Bronchial epithelial cell (primary cell): ENCODE measurements at regions not wholly inside any gene's neighbourhood (a gene's known extent, or its start where the extent isn't known, plus 50 kb on each side); places are given as distances from the start of the nearest gene placed in this dataset.
A peak's percentile ranks its signal among the peaks of the same experiment; 100 is the strongest.

Experiments
- DNase-seq: peaks from one replicate; pipeline ENCODE4 v3.0.0-alpha.2; 2010; ENCODE audit warnings: low read depth
- FAIRE-seq: peaks from 2 replicates; lab custom pipeline; 2011; peaks lifted over from hg19 to GRCh38; lab: Jason Lieb, UNC
- H3K27me3 ChIP-seq: 2 replicates; pipeline ENCODE4 v1.5.1; 2011; ENCODE audit warnings: low read length; ENCODE audit not compliant: control insufficient read depth, insufficient read depth
- H3K36me3 ChIP-seq: 2 replicates; pipeline ENCODE4 v1.5.1; 2011; ENCODE audit warnings: low read length; ENCODE audit not compliant: control insufficient read depth, insufficient read depth
- H3K4me3 ChIP-seq: 2 replicates; pipeline ENCODE4 v1.5.1; 2011; ENCODE audit warnings: mild to moderate bottlenecking, low read depth, low read length, control low read depth
- TF ChIP-seq, protein P1 (sequence below): IDR thresholded peaks from 2 replicates; pipeline ENCODE4 v1.5.1; 2011; ENCODE audit warnings: mild to moderate bottlenecking, moderate library complexity, low read length, control low read depth, inconsistent platforms; ENCODE audit not compliant: insufficient read depth, severe bottlenecking

DNA sequence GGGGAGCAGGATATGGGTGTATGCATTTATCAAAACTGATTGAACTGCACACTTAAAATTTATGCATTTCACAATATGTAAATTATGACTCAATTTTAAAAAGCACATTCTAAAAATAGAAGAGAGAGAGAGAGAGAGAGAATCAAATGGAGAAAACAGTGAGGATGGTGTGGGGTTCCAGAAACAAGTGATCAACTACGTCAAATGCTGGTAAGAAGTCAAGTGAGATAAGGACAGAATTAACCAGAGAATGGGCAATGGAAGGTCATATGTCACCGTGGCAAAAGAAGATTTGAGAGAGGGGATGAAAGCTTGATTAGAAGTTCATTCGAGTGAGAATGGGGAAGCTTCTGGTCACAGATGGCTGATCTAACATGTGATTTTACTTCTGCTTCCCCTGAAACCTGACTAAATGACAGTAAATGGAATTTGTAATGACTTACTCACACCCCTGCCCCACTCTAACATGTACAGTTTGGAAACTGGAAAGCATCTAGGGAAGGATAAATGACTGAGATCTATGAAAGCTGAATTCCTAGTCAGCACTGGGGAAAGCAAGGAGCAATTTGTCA, 276.5 kb upstream of the AMIGO2 start:
- DNase-seq (peak; percentile 26), FAIRE-seq (no peak)
- no peak overlapping the region for H3K4me3 ChIP-seq
- no peaks in the 10 kb centered on the region for H3K36me3 ChIP-seq
- TF ChIP-seq, protein P1, sequence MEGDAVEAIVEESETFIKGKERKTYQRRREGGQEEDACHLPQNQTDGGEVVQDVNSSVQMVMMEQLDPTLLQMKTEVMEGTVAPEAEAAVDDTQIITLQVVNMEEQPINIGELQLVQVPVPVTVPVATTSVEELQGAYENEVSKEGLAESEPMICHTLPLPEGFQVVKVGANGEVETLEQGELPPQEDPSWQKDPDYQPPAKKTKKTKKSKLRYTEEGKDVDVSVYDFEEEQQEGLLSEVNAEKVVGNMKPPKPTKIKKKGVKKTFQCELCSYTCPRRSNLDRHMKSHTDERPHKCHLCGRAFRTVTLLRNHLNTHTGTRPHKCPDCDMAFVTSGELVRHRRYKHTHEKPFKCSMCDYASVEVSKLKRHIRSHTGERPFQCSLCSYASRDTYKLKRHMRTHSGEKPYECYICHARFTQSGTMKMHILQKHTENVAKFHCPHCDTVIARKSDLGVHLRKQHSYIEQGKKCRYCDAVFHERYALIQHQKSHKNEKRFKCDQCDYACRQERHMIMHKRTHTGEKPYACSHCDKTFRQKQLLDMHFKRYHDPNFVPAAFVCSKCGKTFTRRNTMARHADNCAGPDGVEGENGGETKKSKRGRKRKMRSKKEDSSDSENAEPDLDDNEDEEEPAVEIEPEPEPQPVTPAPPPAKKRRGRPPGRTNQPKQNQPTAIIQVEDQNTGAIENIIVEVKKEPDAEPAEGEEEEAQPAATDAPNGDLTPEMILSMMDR, result no peak
- no peaks in the 10 kb centered on the region for H3K27me3 ChIP-seq

DNA sequence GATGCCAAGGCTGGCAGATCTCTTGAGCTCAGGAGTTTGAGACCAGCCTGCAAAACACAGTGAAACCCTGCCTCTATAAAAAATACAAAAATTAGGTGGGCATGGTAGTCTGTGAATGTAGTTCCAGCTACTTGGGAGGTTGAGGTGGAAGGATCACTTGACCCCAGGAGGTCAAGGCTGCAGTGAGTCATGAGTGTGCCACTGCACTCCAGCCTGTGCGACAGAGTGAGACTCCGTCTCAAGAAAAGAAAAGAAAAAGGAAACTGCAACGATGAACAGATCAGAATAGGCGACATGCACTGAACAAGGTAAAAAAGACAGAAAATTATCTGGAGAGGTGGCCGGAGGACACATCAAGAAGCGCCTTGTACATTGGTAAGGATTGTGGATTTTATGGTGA, 273.7 kb upstream of the AMIGO2 start:
- FAIRE-seq, result no peak
- TF ChIP-seq, protein P1, result no peak
- Histone ChIP-seq H3K4me3 (no peak overlapping the region), H3K27me3 (no peaks in the 10 kb centered on the region), H3K36me3 (no peaks in the 10 kb centered on the region)
- DNase-seq, result no peak

DNA sequence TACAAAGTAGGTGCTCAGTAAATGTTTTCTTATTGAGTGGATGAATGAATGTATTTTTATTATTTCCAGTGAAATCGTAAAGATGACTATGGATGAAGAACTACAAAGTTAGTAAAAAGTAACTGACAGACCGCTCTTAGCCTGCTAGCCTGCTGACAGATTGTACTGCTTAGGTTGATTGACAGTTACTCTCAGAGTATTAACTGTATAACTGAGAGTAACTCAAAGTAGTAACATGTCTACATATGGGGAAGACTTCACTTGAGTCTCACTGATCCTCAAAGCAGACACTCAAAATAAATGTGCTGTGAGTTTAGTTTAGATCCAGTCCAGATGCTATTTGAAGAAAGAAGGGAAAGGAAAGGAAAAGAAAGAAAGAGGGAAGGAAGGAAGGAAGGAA, 272.3 kb upstream of the AMIGO2 start:
- TF ChIP-seq, protein P1, result no peak
- FAIRE-seq (no peak), DNase-seq (no peak)
- Histone ChIP-seq H3K36me3 (no peaks in the 10 kb centered on the region), H3K27me3 (no peaks in the 10 kb centered on the region), H3K4me3 (no peak overlapping the region)

DNA sequence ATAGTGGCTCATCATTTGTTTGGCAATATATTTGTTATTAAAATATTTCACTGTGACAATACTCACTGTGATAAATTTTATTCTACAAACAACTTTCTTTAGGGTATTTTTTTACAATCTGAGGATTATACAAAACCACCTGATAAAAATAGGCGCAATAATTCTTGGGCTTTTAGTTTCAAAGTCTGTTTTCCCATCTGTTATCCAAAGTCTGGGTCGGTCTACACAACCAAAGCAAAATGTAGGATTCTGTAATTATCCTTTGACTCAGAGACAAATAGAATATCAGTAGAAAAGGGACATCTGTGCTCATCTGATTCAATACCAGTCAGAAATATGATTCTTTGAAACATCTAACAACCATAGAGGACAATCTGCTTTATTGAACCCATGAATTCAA, 271.8 kb upstream of the AMIGO2 start:
- Histone ChIP-seq H3K36me3 (no peaks in the 10 kb centered on the region), H3K4me3 (no peak overlapping the region), H3K27me3 (no peaks in the 10 kb centered on the region)
- DNase-seq, result no peak
- no peak for FAIRE-seq
- TF ChIP-seq, protein P1, result no peak

DNA sequence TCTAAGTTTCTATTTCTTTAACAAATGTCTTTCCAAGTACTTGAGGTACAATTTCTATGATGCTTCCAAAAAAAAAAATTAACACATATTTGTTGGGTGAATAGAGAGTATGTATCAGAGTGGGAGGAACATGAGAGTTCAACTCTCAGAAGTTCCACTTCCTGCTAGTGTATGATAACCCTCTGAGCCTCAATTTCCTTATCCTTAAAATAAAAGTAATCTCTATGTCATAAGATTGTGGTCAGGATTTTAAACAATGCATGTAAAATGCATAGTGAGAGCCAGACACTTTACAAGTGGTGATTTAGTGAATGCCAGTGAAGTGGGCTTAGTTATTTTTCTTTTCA, 270.3 kb upstream of the AMIGO2 start:
- FAIRE-seq (no peak), DNase-seq (peak; percentile 27)
- Histone ChIP-seq H3K36me3 (no peaks in the 10 kb centered on the region), H3K27me3 (no peaks in the 10 kb centered on the region), H3K4me3 (no peak overlapping the region)
- TF ChIP-seq, protein P1, result no peak
